IMR-90 (cell line): ENCODE measurements at regions not wholly inside any gene's neighbourhood (a gene's known extent, or its start where the extent isn't known, plus 50 kb on each side); places are given as distances from the start of the nearest gene placed in this dataset.

ENCODE experiments used
- ATAC-seq: fragments of 200-7000 bp; cut with Tn5 transposase; 2 replicates; pipeline ENCODE4 v1.9.1; 2020; ENCODE audit warnings: low read depth, mild to moderate bottlenecking, moderate library complexity
- BruUV-seq: library from RNA; stranded (reverse); fragments of 400-500 nt; replicated peaks from 2 replicates; lab custom pipeline; 2021; lab: Mats Ljungman, UMichigan
- CTCF ChIA-PET: fragments of 300-600 bp; formaldehyde crosslinking; extraction: SDS; loops from one replicate; lab custom pipeline; 2021; ENCODE audit warnings: antibody characterized with exemption; lab: Yijun Ruan, JAX
- POLR2A ChIA-PET: fragments of 300-600 bp; sonication (Branson Sonifier 250); formaldehyde crosslinking; loops from one replicate; lab custom pipeline; 2022; ENCODE audit warnings: antibody characterized with exemption; ENCODE audit not compliant: unreplicated experiment; lab: Charles Lee
- DNase-seq: peaks from one replicate; pipeline ENCODE4 v3.0.0; 2013
- H2AFZ ChIP-seq: replicated peaks from 2 replicates; pipeline ENCODE3; 2013; ENCODE audit warnings: low read length, mild to moderate bottlenecking; ENCODE audit not compliant: poor library complexity
- H2AK5ac ChIP-seq: 2 replicates; pipeline ENCODE4 v1.6.1; 2013; ENCODE audit warnings: low read depth, low read length, inconsistent platforms
- H2AK9ac ChIP-seq: replicated peaks from 2 replicates; pipeline ENCODE3; 2013; ENCODE audit warnings: mild to moderate bottlenecking, low read depth, low read length, moderate library complexity; ENCODE audit not compliant: poor library complexity
- H2BK120ac ChIP-seq: 2 replicates; pipeline ENCODE4 v1.6.1; 2013; ENCODE audit warnings: low read depth, low read length, inconsistent platforms
- H2BK15ac ChIP-seq: 3 replicates; pipeline ENCODE4 v1.6.1; 2013; ENCODE audit warnings: low read depth, low read length, inconsistent platforms
- H2BK20ac ChIP-seq: 2 replicates; pipeline ENCODE4 v1.6.1; 2013; ENCODE audit warnings: low read depth, mild to moderate bottlenecking, inconsistent platforms, low read length, moderate library complexity
- H2BK5ac ChIP-seq: 2 replicates; pipeline ENCODE4 v1.6.1; 2013; ENCODE audit warnings: mild to moderate bottlenecking, low read depth, low read length, inconsistent platforms; ENCODE audit not compliant: poor library complexity, severe bottlenecking
- H3K14ac ChIP-seq: replicated peaks from 2 replicates; pipeline ENCODE4 v1.6.1; 2013; ENCODE audit warnings: low read depth, low read length, inconsistent platforms
- H3K18ac ChIP-seq: 2 replicates; pipeline ENCODE4 v1.6.1; 2013; ENCODE audit warnings: low read depth, low read length, control low read depth
- H3K23ac ChIP-seq: 2 replicates; pipeline ENCODE4 v1.6.1; 2013; ENCODE audit warnings: low read depth, low read length, inconsistent platforms
- H3K27ac ChIP-seq: 2 replicates; pipeline ENCODE4 v1.5.1; 2013; ENCODE audit warnings: mild to moderate bottlenecking, control low read depth, low read length; ENCODE audit not compliant: insufficient read depth
- H3K27me3 ChIP-seq: 2 replicates; pipeline ENCODE4 v1.6.1; 2013; ENCODE audit warnings: low read length; ENCODE audit not compliant: control insufficient read depth, insufficient read depth
- H3K36me3 ChIP-seq: 2 replicates; pipeline ENCODE4 v1.6.1; 2013; ENCODE audit warnings: low read length, mixed read lengths; ENCODE audit not compliant: control insufficient read depth, insufficient read depth
- H3K4ac ChIP-seq: 2 replicates; pipeline ENCODE4 v1.6.1; 2013; ENCODE audit warnings: low read depth, low read length, inconsistent platforms
- H3K4me1 ChIP-seq: 2 replicates; pipeline ENCODE4 v1.6.1; 2013; ENCODE audit warnings: low read length, mixed read lengths; ENCODE audit not compliant: control insufficient read depth, insufficient read depth
- H3K4me2 ChIP-seq: 2 replicates; pipeline ENCODE4 v1.6.1; 2013; ENCODE audit warnings: low read depth, mild to moderate bottlenecking, control low read depth, low read length, moderate library complexity
- H3K4me3 ChIP-seq: 2 replicates; pipeline ENCODE4 v1.5.1; 2013; ENCODE audit warnings: low read depth, mild to moderate bottlenecking, control low read depth, low read length, moderate library complexity; ENCODE audit not compliant: insufficient read depth
- H3K56ac ChIP-seq: 2 replicates; pipeline ENCODE4 v1.6.1; 2013; ENCODE audit warnings: low read length, inconsistent platforms; ENCODE audit not compliant: insufficient read depth; ENCODE audit errors: extremely low read depth
- H3K79me1 ChIP-seq, 2 experiments: 2 replicates each; pipeline ENCODE4 v1.6.1; 2013; ENCODE audit warnings: low read length in 2 of 2, inconsistent platforms in 1 of 2, low read depth in 1 of 2
- H3K9ac ChIP-seq: 2 replicates; pipeline ENCODE4 v1.6.1; 2013; ENCODE audit warnings: low read depth, low read length, control low read depth
- H3K9me1 ChIP-seq: 2 replicates; pipeline ENCODE4 v1.6.1; 2013; ENCODE audit warnings: low read length, inconsistent platforms; ENCODE audit not compliant: insufficient read depth
- H3K9me3 ChIP-seq: 2 replicates; pipeline ENCODE4 v1.6.1; 2013; ENCODE audit warnings: low read length; ENCODE audit not compliant: control insufficient read depth, insufficient read depth
- H4K20me1 ChIP-seq: 2 replicates; pipeline ENCODE4 v1.6.1; 2013; ENCODE audit warnings: low read length, inconsistent platforms; ENCODE audit not compliant: insufficient read depth
- H4K5ac ChIP-seq: 2 replicates; pipeline ENCODE4 v1.6.1; 2013; ENCODE audit warnings: mild to moderate bottlenecking, low read depth, low read length, control low read depth
- H4K8ac ChIP-seq, 2 experiments: 2 replicates each; pipeline ENCODE4 v1.6.1; 2013; ENCODE audit warnings: low read depth in 2 of 2, low read length in 2 of 2, control low read depth in 1 of 2, inconsistent platforms in 1 of 2
- H4K91ac ChIP-seq: 2 replicates; pipeline ENCODE4 v1.6.1; 2013; ENCODE audit warnings: low read depth, low read length, inconsistent platforms; ENCODE audit not compliant: insufficient read depth
- RCOR1 ChIP-seq: IDR thresholded peaks from 2 replicates; pipeline ENCODE4 v1.6.1; 2012; ENCODE audit warnings: mild to moderate bottlenecking, low read length, improper control_type of control experiment; ENCODE audit not compliant: insufficient replicate concordance
- RFX5 ChIP-seq: IDR thresholded peaks from 2 replicates; pipeline ENCODE4 v1.8.0; 2012; ENCODE audit warnings: low read depth, mild to moderate bottlenecking, low read length, moderate library complexity
- WGBS, 2 experiments: methylation state at CpG; one replicate each; pipeline versions ENCODE4 v1.1.5 to v1.1.7; 2013; ENCODE audit warnings: missing lambda C conversion rate in 2 of 2; ENCODE audit not compliant: insufficient read length in 1 of 2; ENCODE audit errors: extremely low coverage in 2 of 2; 5-methylcytosine and 5-hydroxymethylcytosine counted together
- dilution Hi-C: fragments of 300-500 bp; cut with HindIII; formaldehyde crosslinking; loops from one replicate; pipeline ENCODE4 v1.14.3; 2018; ENCODE audit warnings: low sequenced_read_pairs; ENCODE audit not compliant: unreplicated experiment
- in situ Hi-C: fragments of 300-500 bp; cut with MboI; formaldehyde crosslinking; loops from 3 replicates; pipeline ENCODE4 v1.14.3; 2019; ENCODE audit warnings: low sequenced_read_pairs, inconsistent platforms, mixed read lengths
- intact Hi-C: fragments of 100-400 bp; cut with micrococcal nuclease; formaldehyde crosslinking; loops from 2 replicates; pipeline ENCODE4 v1.10.0; 2022

- Histone ChIP-seq H3K9me3 (no peaks in the 10 kb centered on the region), H3K4me1 (peaks cover 2% of the 10 kb centered on the region; the same call in 1 of the 2 replicates), H3K9ac (no peak overlapping the region), H3K9me1 (no peaks in the 10 kb centered on the region), H3K4ac (no peak overlapping the region), H3K4me3 (no peak overlapping the region), H3K23ac (no peak overlapping the region), H2AFZ (no peak overlapping the region), H3K56ac (no peak overlapping the region), H2BK20ac (no peak overlapping the region), H3K27ac (no peak overlapping the region), H2AK9ac (no peak overlapping the region), H4K91ac (no peak overlapping the region), H2AK5ac (no peak overlapping the region), H2BK120ac (no peak overlapping the region), H3K18ac (no peak overlapping the region; the same call in 1 of the 2 replicates), H3K27me3 (no peaks in the 10 kb centered on the region), H3K14ac (no peak overlapping the region), H4K5ac (no peak overlapping the region), H2BK15ac (no peak overlapping the region), H4K20me1 (no peaks in the 10 kb centered on the region), H3K36me3 (no peaks in the 10 kb centered on the region), H4K8ac (no peak overlapping the region), H2BK5ac (no peak overlapping the region), H3K4me2 (no peak overlapping the region), H3K79me1 (no peaks in the 10 kb centered on the region)
- 60% methylated on average over 1 of the region's 4 CpGs; no CpG with 5 or more reads in 1 of the 2 experiments for WGBS, 2 experiments
- intact Hi-C loops: no loop called here
- ATAC-seq (no peak), DNase-seq (no peak)
- CTCF ChIA-PET: no interaction called here
- in situ Hi-C loops: no loop called here
- no TSS peak for BruUV-seq
- POLR2A ChIA-PET: no interaction called here
- dilution Hi-C loops: no loop called here
- no peak for TF ChIP-seq RFX5
- no peak for TF ChIP-seq RCOR1
These were observed 66.8 kb upstream of the KRAS start for GRCh38 chr12:25317553-25317952.
